HEK293T (cell line): ENCODE measurements at regions not wholly inside any gene's neighbourhood (a gene's known extent, or its start where the extent isn't known, plus 50 kb on each side); places are given as distances from the start of the nearest gene placed in this dataset.

Source experiments
- ARNT ChIP-seq: fragments of 450-650 bp; IDR thresholded peaks from 2 replicates; pipeline ENCODE4 v1.6.1; 2017; ENCODE audit warnings: mild to moderate bottlenecking
- BHLHE40 ChIP-seq: fragments of 450-650 bp; IDR thresholded peaks from 2 replicates; pipeline ENCODE4 v1.6.1; 2016; ENCODE audit warnings: mild to moderate bottlenecking, moderate library complexity, borderline replicate concordance
- ELF4 ChIP-seq: fragments of 450-650 bp; IDR thresholded peaks from 2 replicates; pipeline ENCODE4 v1.6.1; 2017; ENCODE audit warnings: antibody characterized with exemption
- FOXA1 ChIP-seq: fragments of 450-650 bp; IDR thresholded peaks from 2 replicates; pipeline ENCODE4 v1.6.1; 2016; ENCODE audit warnings: mild to moderate bottlenecking
- FOXK2 ChIP-seq: fragments of 450-650 bp; IDR thresholded peaks from 2 replicates; pipeline ENCODE4 v1.6.1; 2016; ENCODE audit warnings: mild to moderate bottlenecking
- NFRKB ChIP-seq: fragments of 450-650 bp; IDR thresholded peaks from 2 replicates; pipeline ENCODE4 v1.6.1; 2016; ENCODE audit warnings: mild to moderate bottlenecking, moderate library complexity
- SP1 ChIP-seq: fragments of 450-650 bp; IDR thresholded peaks from 2 replicates; pipeline ENCODE4 v1.6.1; 2017
- ZNF384 ChIP-seq: fragments of 450-650 bp; IDR thresholded peaks from 2 replicates; pipeline ENCODE4 v1.6.1; 2016

- TF ChIP-seq ARNT: no peak
- no peak for TF ChIP-seq BHLHE40
- no peak for TF ChIP-seq SP1
- no peak for TF ChIP-seq NFRKB
- no peak for TF ChIP-seq FOXA1
- no peak for TF ChIP-seq ZNF384
- TF ChIP-seq FOXK2: no peak
- TF ChIP-seq ELF4: no peak
These were observed 147.9 kb upstream of the E2F7 start for GRCh38 chr12:77213319-77213718.
